RWPE2 (cell line): ENCODE measurements at regions not wholly inside any gene's neighbourhood (a gene's known extent, or its start where the extent isn't known, plus 50 kb on each side); places are given as distances from the start of the nearest gene placed in this dataset.

Experiments used
- ATAC-seq: fragments of 200-7000 bp; cut with Tn5 transposase; 3 replicates; pipeline ENCODE4 v1.9.1; 2021; ENCODE audit warnings: low read depth
- DNase-seq: peaks from one replicate; pipeline ENCODE4 v3.0.0-alpha.2; 2020; ENCODE audit warnings: low spot score
- H3K27ac ChIP-seq: fragments of 450-650 bp; 2 replicates; pipeline ENCODE4 v1.5.1; 2017; ENCODE audit warnings: mild to moderate bottlenecking; ENCODE audit not compliant: poor library complexity, severe bottlenecking
- H3K27me3 ChIP-seq: fragments of 250-450 bp; sonication (Bioruptor Pico); 2 replicates; pipeline ENCODE4 v1.5.1; 2021; ENCODE audit warnings: mild to moderate bottlenecking, moderate library complexity; ENCODE audit not compliant: insufficient read depth, poor library complexity, severe bottlenecking
- H3K36me3 ChIP-seq: fragments of 250-450 bp; sonication (Bioruptor Pico); 2 replicates; pipeline ENCODE4 v1.5.1; 2020; ENCODE audit warnings: low read depth, mild to moderate bottlenecking, moderate library complexity
- H3K4me1 ChIP-seq: fragments of 250-450 bp; sonication (Bioruptor Pico); 2 replicates; pipeline ENCODE4 v1.5.1; 2021; ENCODE audit warnings: mild to moderate bottlenecking, moderate library complexity; ENCODE audit not compliant: insufficient read depth, poor library complexity, severe bottlenecking
- H3K4me3 ChIP-seq: fragments of 250-450 bp; sonication (Bioruptor Pico); 2 replicates; pipeline ENCODE4 v1.5.1; 2021; ENCODE audit warnings: mild to moderate bottlenecking, moderate library complexity; ENCODE audit not compliant: severe bottlenecking
- H3K9me3 ChIP-seq: fragments of 250-450 bp; sonication (Bioruptor Pico); 2 replicates; pipeline ENCODE4 v1.5.1; 2021; ENCODE audit warnings: mild to moderate bottlenecking, moderate library complexity; ENCODE audit not compliant: severe bottlenecking
- CTCF ChIP-seq: fragments of 450-650 bp; IDR thresholded peaks from one replicate; pipeline ENCODE4 v1.5.1; 2017; ENCODE audit warnings: mild to moderate bottlenecking, moderate library complexity; ENCODE audit not compliant: poor library complexity, severe bottlenecking

GRCh38 chr7:13454916-13455592 lies 534.4 kb downstream of the ETV1 start:
- Histone ChIP-seq H3K4me3 (no peak overlapping the region), H3K9me3 (no peaks in the 10 kb centered on the region), H3K27me3 (no peaks in the 10 kb centered on the region), H3K27ac (no peak overlapping the region), H3K36me3 (no peaks in the 10 kb centered on the region), H3K4me1 (no peaks in the 10 kb centered on the region)
- ATAC-seq = no peak
- no peak for DNase-seq
- TF ChIP-seq CTCF = no peak

- Histone ChIP-seq H3K27ac (no peak overlapping the region), H3K9me3 (no peaks in the 10 kb centered on the region), H3K4me3 (no peak overlapping the region), H3K4me1 (no peaks in the 10 kb centered on the region), H3K27me3 (no peaks in the 10 kb centered on the region), H3K36me3 (no peaks in the 10 kb centered on the region)
- DNase-seq (no peak), ATAC-seq (no peak)
- TF ChIP-seq CTCF = no peak
Observed at GRCh38 chr7:13457790-13458189, 531.7 kb downstream of the ETV1 start.

- no peak overlapping the region for H3K27ac ChIP-seq
- H3K9me3 ChIP-seq = no peaks in the 10 kb centered on the region
- no peak for TF ChIP-seq CTCF
- DNase-seq (no peak), ATAC-seq (no peak)
- H3K4me3 ChIP-seq = no peak overlapping the region
- H3K36me3 ChIP-seq = no peaks in the 10 kb centered on the region
- H3K4me1 ChIP-seq = no peaks in the 10 kb centered on the region
- no peaks in the 10 kb centered on the region for H3K27me3 ChIP-seq
Observed at GRCh38 chr7:13466874-13467547, 522.5 kb downstream of the ETV1 start.

GRCh38 chr7:13476881-13477444 lies 512.5 kb downstream of the ETV1 start:
- Histone ChIP-seq H3K36me3 (no peaks in the 10 kb centered on the region), H3K9me3 (no peaks in the 10 kb centered on the region), H3K27me3 (no peaks in the 10 kb centered on the region), H3K4me3 (no peak overlapping the region), H3K4me1 (no peaks in the 10 kb centered on the region), H3K27ac (no peak overlapping the region)
- TF ChIP-seq CTCF = no peak
- ATAC-seq = no peak
- DNase-seq = no peak

GRCh38 chr7:13489386-13489785 lies 500.1 kb downstream of the ETV1 start:
- TF ChIP-seq CTCF = no peak
- Histone ChIP-seq H3K4me1 (no peaks in the 10 kb centered on the region), H3K27me3 (no peaks in the 10 kb centered on the region), H3K9me3 (no peaks in the 10 kb centered on the region), H3K27ac (no peak overlapping the region), H3K4me3 (no peak overlapping the region), H3K36me3 (no peaks in the 10 kb centered on the region)
- DNase-seq (no peak), ATAC-seq (no peak)
